ENCODE measurements at regions not wholly inside any gene's neighbourhood (a gene's known extent, or its start where the extent isn't known, plus 50 kb on each side); places are given as distances from the start of the nearest gene placed in this dataset.

GRCh38 chr9:119963258-119963797, 594.1 kb upstream of the BRINP1 start:
- H3K4me1 ChIP-seq (ENCODE audit: control insufficient read depth, insufficient read depth, low read length) = no peaks in the 10 kb centered on the region
- peaks cover 16 to 41% of the 10 kb centered on the region in 2 donors for H3K27me3 Mint-ChIP-seq (ENCODE audit: low read depth in 2 of 2)
- no peak overlapping the region for H3K27ac ChIP-seq (ENCODE audit: low read length)
- intact Hi-C loops (cut with micrococcal nuclease) = loop anchor here (10.0 kb wide), 1 partner anchor 511 kb away; no protein-coding TSS in a partner anchor
- TF ChIP-seq CTCF (IDR thresholded peaks at IDR 0.05) = no peak
- ATAC-seq = no peak
- H3K36me3 ChIP-seq (ENCODE audit: control insufficient read depth, insufficient read depth, low read length) = no peaks in the 10 kb centered on the region
- H3K36me3 Mint-ChIP-seq = no peaks in the 10 kb centered on the region
- no peak for DNase-seq
- no peaks in the 10 kb centered on the region for H3K27me3 ChIP-seq (ENCODE audit: control insufficient read depth, insufficient read depth, low read length)
- H3K9me3 ChIP-seq (ENCODE audit: control insufficient read depth, insufficient read depth, low read length) = no peaks in the 10 kb centered on the region
- H3K4me3 ChIP-seq (ENCODE audit: low read length) = no peak overlapping the region
- no peak overlapping the region for H3K27ac Mint-ChIP-seq
- no peaks in the 10 kb centered on the region for H3K4me1 Mint-ChIP-seq
- 52% methylated on average over 4 of the region's 4 CpGs for WGBS (ENCODE audit: insufficient coverage)
- H3K4me3 Mint-ChIP-seq = no peak overlapping the region
- no peaks in the 10 kb centered on the region for H3K9me3 Mint-ChIP-seq

- H3K27ac ChIP-seq (ENCODE audit: low read length) = no peak overlapping the region
- H3K36me3 ChIP-seq (ENCODE audit: control insufficient read depth, insufficient read depth, low read length) = no peaks in the 10 kb centered on the region
- H3K4me3 ChIP-seq (ENCODE audit: low read length) = no peak overlapping the region
- H3K9me3 ChIP-seq (ENCODE audit: control insufficient read depth, insufficient read depth, low read length) = no peaks in the 10 kb centered on the region
- Mint-ChIP-seq H3K27ac (no peak overlapping the region), H3K4me3 (no peak overlapping the region), H3K9me3 (no peaks in the 10 kb centered on the region), H3K36me3 (no peaks in the 10 kb centered on the region), H3K27me3 (ENCODE audit: low read depth in 2 of 2) (peaks cover 11 to 33% of the 10 kb centered on the region in 2 donors), H3K4me1 (no peaks in the 10 kb centered on the region)
- WGBS (ENCODE audit: insufficient coverage) = 38% methylated on average over 19 of the region's 19 CpGs
- no peaks in the 10 kb centered on the region for H3K4me1 ChIP-seq (ENCODE audit: control insufficient read depth, insufficient read depth, low read length)
- no peak for ATAC-seq
- intact Hi-C loops (cut with micrococcal nuclease) = loop anchor here (10.0 kb wide), 1 partner anchor 513 kb away; no protein-coding TSS in a partner anchor
- TF ChIP-seq CTCF (IDR thresholded peaks at IDR 0.05) = no peak
- no peaks in the 10 kb centered on the region for H3K27me3 ChIP-seq (ENCODE audit: control insufficient read depth, insufficient read depth, low read length)
- DNase-seq = no peak
These were observed 592.7 kb upstream of the BRINP1 start for GRCh38 chr9:119961774-119962424.

- Histone ChIP-seq H3K36me3 (ENCODE audit: control insufficient read depth, insufficient read depth, low read length) (no peaks in the 10 kb centered on the region), H3K4me3 (ENCODE audit: low read length) (no peak overlapping the region), H3K9me3 (ENCODE audit: control insufficient read depth, insufficient read depth, low read length) (no peaks in the 10 kb centered on the region), H3K27me3 (ENCODE audit: control insufficient read depth, insufficient read depth, low read length) (no peaks in the 10 kb centered on the region), H3K4me1 (ENCODE audit: control insufficient read depth, insufficient read depth, low read length) (no peaks in the 10 kb centered on the region), H3K27ac (ENCODE audit: low read length) (no peak overlapping the region)
- no peak for ATAC-seq
- Mint-ChIP-seq H3K9me3 (no peaks in the 10 kb centered on the region), H3K36me3 (no peaks in the 10 kb centered on the region), H3K4me1 (no peaks in the 10 kb centered on the region), H3K27me3 (ENCODE audit: low read depth in 2 of 2) (peaks cover 6 to 28% of the 10 kb centered on the region in 2 donors), H3K27ac (no peak overlapping the region), H3K4me3 (no peak overlapping the region)
- DNase-seq = no peak
- no peak for TF ChIP-seq CTCF (IDR thresholded peaks at IDR 0.05)
- intact Hi-C loops (cut with micrococcal nuclease) = loop anchor here (10.0 kb wide), 1 partner anchor 515 kb away; no protein-coding TSS in a partner anchor
- WGBS (ENCODE audit: insufficient coverage) = 87% methylated on average over 5 of the region's 6 CpGs
These were observed 590.8 kb upstream of the BRINP1 start for GRCh38 chr9:119959846-119960545.
